ENCODE measurements at regions not wholly inside any gene's neighbourhood (a gene's known extent, or its start where the extent isn't known, plus 50 kb on each side); places are given as distances from the start of the nearest gene placed in this dataset.

- no peak for DNase-seq
Measured at GRCh38 chr4:57661517-57662090, 551.4 kb upstream of the IGFBP7 start.

- DNase-seq, result no peak
Measured at GRCh38 chr4:57658673-57659072, 548.5 kb upstream of the IGFBP7 start.

- DNase-seq, result no peak
Measured at GRCh38 chr4:57658188-57658587, 548.0 kb upstream of the IGFBP7 start.

GRCh38 chr4:57655342-57655741 lies 545.2 kb upstream of the IGFBP7 start:
- DNase-seq, result no peak

GRCh38 chr4:57652779-57653178 lies 542.6 kb upstream of the IGFBP7 start:
- DNase-seq, result no peak

GRCh38 chr4:57640391-57641100 lies 530.4 kb upstream of the IGFBP7 start:
- DNase-seq, result no peak

GRCh38 chr4:57639561-57640382 lies 529.6 kb upstream of the IGFBP7 start:
- no peak for DNase-seq

GRCh38 chr4:57635910-57636309 lies 525.7 kb upstream of the IGFBP7 start:
- no peak for DNase-seq

- no peak for DNase-seq
Measured at GRCh38 chr4:57633212-57633859, 523.2 kb upstream of the IGFBP7 start.

GRCh38 chr4:57632564-57632963 lies 522.4 kb upstream of the IGFBP7 start:
- DNase-seq, result no peak

- DNase-seq, result no peak
Measured at GRCh38 chr4:57631147-57631546, 521.0 kb upstream of the IGFBP7 start.

- no peak for DNase-seq
Measured at GRCh38 chr4:57628004-57628403, 517.8 kb upstream of the IGFBP7 start.

- no peak for DNase-seq
Measured at GRCh38 chr4:57614257-57614932, 504.2 kb upstream of the IGFBP7 start.

- no peak for DNase-seq
Measured at GRCh38 chr4:57612279-57612678, 502.1 kb upstream of the IGFBP7 start.

- no peak for DNase-seq
Measured at GRCh38 chr4:57607566-57608180, 497.5 kb upstream of the IGFBP7 start.

- no peak for DNase-seq
Measured at GRCh38 chr4:57605376-57605775, 495.2 kb upstream of the IGFBP7 start.

- no peak for DNase-seq
Measured at GRCh38 chr4:57602141-57602540, 492.0 kb upstream of the IGFBP7 start.

GRCh38 chr4:57591073-57591472 lies 480.9 kb upstream of the IGFBP7 start:
- DNase-seq, result no peak

GRCh38 chr4:57588557-57588956 lies 478.4 kb upstream of the IGFBP7 start:
- DNase-seq, result no peak

GRCh38 chr4:57580710-57581599 lies 470.8 kb upstream of the IGFBP7 start:
- DNase-seq, result no peak

GRCh38 chr4:57575426-57575825 lies 465.2 kb upstream of the IGFBP7 start:
- no peak for DNase-seq
